Sigmoid colon (tissue), 6 donors: ENCODE measurements at regions not wholly inside any gene's neighbourhood (a gene's known extent, or its start where the extent isn't known, plus 50 kb on each side); places are given as distances from the start of the nearest gene placed in this dataset.

Experiments used
- DNase-seq: peaks from one replicate; pipeline ENCODE4 v3.0.0-alpha.2; 2019
- H3K27ac ChIP-seq, 4 donors: fragments of 200-600 bp; sonication (generic); one replicate each; pipeline ENCODE4 v1.5.1; 2016 to 2019; ENCODE audit warnings: mild to moderate bottlenecking in 1 of 4
- H3K27me3 ChIP-seq, 3 donors: fragments of 200-600 bp; sonication (generic); one replicate each; pipeline ENCODE4 v1.5.1; 2019; ENCODE audit warnings: mild to moderate bottlenecking in 1 of 3
- H3K36me3 ChIP-seq, 4 donors: fragments of 200-600 bp; sonication (generic); one replicate each; pipeline ENCODE4 v1.5.1; 2016 to 2019
- H3K4me1 ChIP-seq, 4 donors: fragments of 200-600 bp; sonication (generic); one replicate each; pipeline ENCODE4 v1.5.1; 2017 to 2019
- H3K4me3 ChIP-seq, 4 donors: fragments of 200-600 bp; sonication (generic); one replicate each; pipeline ENCODE4 v1.5.1; 2017 to 2019; ENCODE audit warnings: mild to moderate bottlenecking in 2 of 4, moderate library complexity in 1 of 4
- H3K9me3 ChIP-seq, 4 donors: fragments of 200-600 bp in 3 of 4; sonication (generic) in 3 of 4; one replicate each; pipeline versions ENCODE4 v1.5.1 to v1.6.1; 2013 to 2019
- CTCF ChIP-seq, 4 experiments: fragments of 450-650 bp in 3 of 4; fragments of 200-600 bp in 1 of 4; IDR thresholded peaks; one replicate each; pipeline ENCODE4 v1.5.1; 2016 to 2019; ENCODE audit warnings: antibody characterized with exemption in 4 of 4, mild to moderate bottlenecking in 3 of 4, moderate library complexity in 2 of 4
- EP300 ChIP-seq, 4 donors: sonication (generic); formaldehyde crosslinking; IDR thresholded peaks; one replicate each; pipeline ENCODE4 v1.6.1; 2017; ENCODE audit warnings: antibody characterized with exemption in 4 of 4
- POLR2A ChIP-seq, 2 donors: fragments of 450-650 bp; IDR thresholded peaks; one replicate each; pipeline ENCODE4 v1.6.1; 2016; ENCODE audit warnings: antibody characterized with exemption in 2 of 2, mild to moderate bottlenecking in 2 of 2, moderate library complexity in 2 of 2
- POLR2AphosphoS5 ChIP-seq, 4 donors: sonication (generic); formaldehyde crosslinking; IDR thresholded peaks; one replicate each; pipeline ENCODE4 v1.6.1; 2017; ENCODE audit warnings: antibody characterized with exemption in 4 of 4
- WGBS, 2 donors: extraction: QIAGEN DNeasy Blood & Tissue Kit; methylation state at CpG; one replicate each; pipeline ENCODE4 v1.1.7; 2013; 5-methylcytosine and 5-hydroxymethylcytosine counted together
- intact Hi-C: fragments of 100-400 bp; cut with DNase I; formaldehyde crosslinking; loops from one replicate; pipeline ENCODE4 v1.15.1; 2023
- donor health status: healthy with polysubstance abuse.
- donor health status: healthy.

- no peak overlapping the region for H3K27ac ChIP-seq
- H3K27me3 ChIP-seq = no peaks in the 10 kb centered on the region
- no peak overlapping the region for H3K4me3 ChIP-seq
- DNase-seq = no peak
- TF ChIP-seq POLR2AphosphoS5 (IDR thresholded peaks at IDR 0.05) (no peak), EP300 (IDR thresholded peaks at IDR 0.05) (no peak), CTCF (IDR thresholded peaks at IDR 0.05) (no peak), POLR2A (IDR thresholded peaks at IDR 0.05) (no peak)
- H3K4me1 ChIP-seq = peaks cover 0 to 17% (median 9%) of the 10 kb centered on the region in 4 donors
- H3K36me3 ChIP-seq = no peaks in the 10 kb centered on the region
- intact Hi-C loops = no loop called here
- no peaks in the 10 kb centered on the region for H3K9me3 ChIP-seq
- 55 to 82% methylated on average over 2 of the region's 2 CpGs for WGBS, 2 donors
Observed at GRCh38 chr3:31285833-31286486, 246.8 kb upstream of the STT3B start.

DNA sequence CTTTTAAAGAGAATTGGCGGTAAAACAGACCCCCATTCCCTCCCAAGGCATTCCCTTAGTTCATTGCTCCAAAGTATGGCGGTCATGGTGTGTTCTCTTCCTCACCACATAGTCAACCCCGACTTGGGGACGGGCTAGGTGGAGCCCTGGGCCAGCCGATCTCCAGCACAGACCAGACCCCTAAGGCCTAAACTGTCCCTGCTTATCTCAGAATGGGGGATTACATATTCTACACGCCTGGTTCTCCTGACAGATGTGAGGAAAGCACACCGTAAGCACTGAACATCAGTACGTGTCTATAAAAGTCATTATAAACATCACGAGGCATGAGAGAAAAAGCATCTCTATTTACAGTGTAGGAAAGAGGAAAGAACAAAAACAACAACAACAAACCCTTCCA is 244.5 kb upstream of the STT3B start:
- intact Hi-C loops = no loop called here
- Histone ChIP-seq H3K27ac (no peak overlapping the region), H3K27me3 (no peaks in the 10 kb centered on the region), H3K4me1 (peaks cover 0 to 17% (median 9%) of the 10 kb centered on the region in 4 donors), H3K4me3 (no peak overlapping the region), H3K9me3 (no peaks in the 10 kb centered on the region), H3K36me3 (no peaks in the 10 kb centered on the region)
- WGBS, 2 donors = 67 to 83% methylated on average over 9 of the region's 9 CpGs
- TF ChIP-seq POLR2A (IDR thresholded peaks at IDR 0.05) = no peak
- TF ChIP-seq CTCF (IDR thresholded peaks at IDR 0.05) = no peak
- TF ChIP-seq POLR2AphosphoS5 (IDR thresholded peaks at IDR 0.05) = no peak
- TF ChIP-seq EP300 (IDR thresholded peaks at IDR 0.05) = no peak
- DNase-seq = no peak

DNA sequence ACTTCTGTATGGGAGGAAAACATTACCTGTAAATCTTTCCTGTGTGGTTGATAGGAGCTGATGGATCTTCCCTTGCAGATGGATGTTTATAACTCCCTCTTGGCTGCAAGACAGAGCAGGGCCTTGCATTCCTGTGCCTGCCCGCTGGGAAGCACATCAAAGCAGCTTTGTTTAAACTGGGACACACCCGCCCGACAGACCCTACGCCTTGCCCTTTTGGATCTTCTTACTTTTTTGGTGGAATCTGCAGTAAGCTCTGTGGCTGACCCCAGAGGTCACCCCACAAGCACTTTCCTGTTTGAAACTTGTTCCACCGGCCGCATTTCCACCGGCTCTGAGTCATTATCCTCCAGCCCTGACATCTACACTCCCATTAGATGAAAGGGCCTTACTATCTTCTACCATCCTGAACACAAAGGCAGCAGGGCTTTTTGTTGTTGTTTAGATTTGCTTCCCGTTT is 244.1 kb upstream of the STT3B start:
- Histone ChIP-seq H3K9me3 (no peaks in the 10 kb centered on the region), H3K27ac (no peak overlapping the region), H3K27me3 (no peaks in the 10 kb centered on the region), H3K36me3 (no peaks in the 10 kb centered on the region), H3K4me3 (no peak overlapping the region), H3K4me1 (peaks cover 0 to 17% (median 9%) of the 10 kb centered on the region in 4 donors)
- no peak for TF ChIP-seq POLR2AphosphoS5 (IDR thresholded peaks at IDR 0.05)
- TF ChIP-seq POLR2A (IDR thresholded peaks at IDR 0.05) = no peak
- no peak for TF ChIP-seq EP300 (IDR thresholded peaks at IDR 0.05)
- TF ChIP-seq CTCF (IDR thresholded peaks at IDR 0.05) = no peak
- intact Hi-C loops = no loop called here
- no peak for DNase-seq
- 7 to 44% methylated on average over 8 of the region's 8 CpGs for WGBS, 2 donors

DNA sequence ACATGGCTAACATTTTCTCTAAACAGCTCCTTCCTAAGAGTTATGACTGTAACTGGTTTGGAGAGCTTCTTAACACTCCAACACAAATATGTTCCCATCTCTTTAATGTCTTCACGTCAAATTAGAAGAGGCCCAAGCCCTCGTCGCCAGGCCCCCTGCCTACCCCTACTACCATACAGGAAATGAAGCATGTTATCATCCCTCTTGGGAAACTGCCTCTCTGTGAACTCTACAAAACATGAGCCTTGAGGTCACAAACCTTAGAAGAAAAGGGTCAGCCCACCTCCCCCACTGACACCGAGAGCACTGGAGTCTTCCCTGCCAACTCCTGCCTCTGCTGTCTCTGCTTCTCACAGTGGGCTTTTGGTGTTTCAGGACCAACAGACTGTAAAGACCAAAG is 243.1 kb upstream of the STT3B start:
- DNase-seq = no peak
- Histone ChIP-seq H3K4me3 (no peak overlapping the region), H3K27ac (no peak overlapping the region), H3K4me1 (peaks cover 0 to 17% (median 9%) of the 10 kb centered on the region in 4 donors), H3K9me3 (no peaks in the 10 kb centered on the region), H3K36me3 (no peaks in the 10 kb centered on the region), H3K27me3 (no peaks in the 10 kb centered on the region)
- 52 to 86% methylated on average over 4 of the region's 4 CpGs for WGBS, 2 donors
- intact Hi-C loops = no loop called here
- TF ChIP-seq POLR2A (IDR thresholded peaks at IDR 0.05) (no peak), POLR2AphosphoS5 (IDR thresholded peaks at IDR 0.05) (no peak), EP300 (IDR thresholded peaks at IDR 0.05) (no peak), CTCF (IDR thresholded peaks at IDR 0.05) (no peak)

- no peak for DNase-seq
- TF ChIP-seq POLR2A (IDR thresholded peaks at IDR 0.05) (no peak), CTCF (IDR thresholded peaks at IDR 0.05) (no peak), POLR2AphosphoS5 (IDR thresholded peaks at IDR 0.05) (no peak), EP300 (IDR thresholded peaks at IDR 0.05) (no peak)
- no peaks in the 10 kb centered on the region for H3K27me3 ChIP-seq
- peaks cover 0 to 17% (median 9%) of the 10 kb centered on the region in 4 donors for H3K4me1 ChIP-seq
- no peak overlapping the region for H3K4me3 ChIP-seq
- no peaks in the 10 kb centered on the region for H3K36me3 ChIP-seq
- WGBS, 2 donors = 93% methylated on average over 5 of the region's 5 CpGs
- H3K9me3 ChIP-seq = no peaks in the 10 kb centered on the region
- no peak overlapping the region for H3K27ac ChIP-seq
- intact Hi-C loops = no loop called here
Observed at GRCh38 chr3:31290046-31290445, 242.7 kb upstream of the STT3B start.
